Activated CD8-positive, alpha-beta T cell treated with anti-CD3 and anti-CD28 coated beads for 36 hours (primary cell): ENCODE measurements at regions not wholly inside any gene's neighbourhood (a gene's known extent, or its start where the extent isn't known, plus 50 kb on each side); places are given as distances from the start of the nearest gene placed in this dataset.

Source experiments
- ATAC-seq: fragments of 200-7000 bp; cut with Tn5 transposase; one replicate; pipeline ENCODE4 v1.10.0; 2021; ENCODE audit warnings: mild to moderate bottlenecking, moderate library complexity
- CTCF ChIA-PET: fragments of 350-600 bp; sonication (Branson Sonifier 250); formaldehyde crosslinking; loops from one replicate; lab custom pipeline; 2021; ENCODE audit warnings: antibody characterized with exemption; lab: Charles Lee
- POLR2A ChIA-PET: fragments of 350-600 bp; sonication (Branson Sonifier 250); formaldehyde crosslinking; loops from one replicate; lab custom pipeline; 2021; ENCODE audit warnings: antibody characterized with exemption; lab: Charles Lee
- DNase-seq: peaks from one replicate; pipeline ENCODE4 v3.0.0-alpha.2; 2020
- H3K27ac Mint-ChIP-seq: one replicate; pipeline ENCODE4 v1.8.0; 2021; ENCODE audit warnings: mild to moderate bottlenecking, mixed read lengths
- H3K27me3 Mint-ChIP-seq: one replicate; pipeline ENCODE4 v1.8.0; 2021; ENCODE audit warnings: mixed read lengths
- H3K36me3 Mint-ChIP-seq: one replicate; pipeline ENCODE4 v1.8.0; 2021; ENCODE audit warnings: low read depth, mixed read lengths
- H3K4me1 Mint-ChIP-seq: one replicate; pipeline ENCODE4 v1.8.0; 2021; ENCODE audit warnings: low read depth, mixed read lengths
- H3K4me3 Mint-ChIP-seq: one replicate; pipeline ENCODE4 v1.8.0; 2021; ENCODE audit warnings: mild to moderate bottlenecking, moderate library complexity, mixed read lengths
- H3K9me3 Mint-ChIP-seq: one replicate; pipeline ENCODE4 v1.8.0; 2021; ENCODE audit warnings: mixed read lengths
- CTCF ChIP-seq: fragments of 200-600 bp; IDR thresholded peaks from one replicate; pipeline ENCODE4 v1.8.0; 2022; ENCODE audit warnings: antibody characterized with exemption, mild to moderate bottlenecking
- intact Hi-C: fragments of 100-400 bp; cut with micrococcal nuclease; formaldehyde crosslinking; loops from one replicate; pipeline ENCODE4 v1.10.0; 2022

GRCh38 chr5:125552486-125552885 lies 806.0 kb upstream of the ZNF608 start:
- no peak overlapping the region for H3K27ac Mint-ChIP-seq
- H3K4me3 Mint-ChIP-seq: no peak overlapping the region
- no peak for DNase-seq
- ATAC-seq: no peak
- H3K27me3 Mint-ChIP-seq: no peaks in the 10 kb centered on the region
- intact Hi-C loops: no loop called here
- no peaks in the 10 kb centered on the region for H3K9me3 Mint-ChIP-seq
- no peaks in the 10 kb centered on the region for H3K4me1 Mint-ChIP-seq
- ChIA-PET POLR2A (no interaction called here), CTCF (no interaction called here)
- TF ChIP-seq CTCF: no peak
- no peaks in the 10 kb centered on the region for H3K36me3 Mint-ChIP-seq

- no peak overlapping the region for H3K4me3 Mint-ChIP-seq
- no peaks in the 10 kb centered on the region for H3K27me3 Mint-ChIP-seq
- DNase-seq: no peak
- intact Hi-C loops: no loop called here
- CTCF ChIA-PET: no interaction called here
- H3K9me3 Mint-ChIP-seq: no peaks in the 10 kb centered on the region
- POLR2A ChIA-PET: no interaction called here
- no peak overlapping the region for H3K27ac Mint-ChIP-seq
- TF ChIP-seq CTCF: no peak
- no peaks in the 10 kb centered on the region for H3K36me3 Mint-ChIP-seq
- no peak for ATAC-seq
- no peaks in the 10 kb centered on the region for H3K4me1 Mint-ChIP-seq
Observed at GRCh38 chr5:125554355-125554754, 807.9 kb upstream of the ZNF608 start.

GRCh38 chr5:125555591-125555990 lies 809.2 kb upstream of the ZNF608 start:
- H3K4me1 Mint-ChIP-seq: no peaks in the 10 kb centered on the region
- DNase-seq: no peak
- H3K9me3 Mint-ChIP-seq: no peaks in the 10 kb centered on the region
- TF ChIP-seq CTCF: no peak
- H3K36me3 Mint-ChIP-seq: no peaks in the 10 kb centered on the region
- H3K4me3 Mint-ChIP-seq: no peak overlapping the region
- ChIA-PET CTCF (no interaction called here), POLR2A (no interaction called here)
- no peaks in the 10 kb centered on the region for H3K27me3 Mint-ChIP-seq
- no peak for ATAC-seq
- H3K27ac Mint-ChIP-seq: no peak overlapping the region
- intact Hi-C loops: no loop called here

GRCh38 chr5:125558016-125558415 lies 811.6 kb upstream of the ZNF608 start:
- Mint-ChIP-seq H3K36me3 (no peaks in the 10 kb centered on the region), H3K27ac (no peak overlapping the region)
- POLR2A ChIA-PET: no interaction called here

GRCh38 chr5:125558466-125558865 lies 812.0 kb upstream of the ZNF608 start:
- Mint-ChIP-seq H3K4me1 (no peaks in the 10 kb centered on the region), H3K36me3 (no peaks in the 10 kb centered on the region), H3K27ac (no peak overlapping the region), H3K27me3 (no peaks in the 10 kb centered on the region), H3K4me3 (no peak overlapping the region), H3K9me3 (no peaks in the 10 kb centered on the region)
- no peak for TF ChIP-seq CTCF
- ChIA-PET CTCF (no interaction called here), POLR2A (no interaction called here)
- DNase-seq (no peak), ATAC-seq (no peak)
- intact Hi-C loops: no loop called here

More at GRCh38 chr5:125558016-125558415, 811.6 kb upstream of the ZNF608 start:
- intact Hi-C loops: no loop called here
- Mint-ChIP-seq H3K9me3 (no peaks in the 10 kb centered on the region), H3K4me1 (no peaks in the 10 kb centered on the region), H3K4me3 (no peak overlapping the region), H3K27me3 (no peaks in the 10 kb centered on the region)
- ATAC-seq: no peak
- no peak for DNase-seq
- TF ChIP-seq CTCF: no peak
- CTCF ChIA-PET: no interaction called here
